GM12878 (cell line): ENCODE measurements at regions not wholly inside any gene's neighbourhood (a gene's known extent, or its start where the extent isn't known, plus 50 kb on each side); places are given as distances from the start of the nearest gene placed in this dataset.

Source experiments
- ATAC-seq: fragments of 200-7000 bp; cut with Tn5 transposase; 3 replicates; pipeline ENCODE4 v1.9.1; 2020; ENCODE audit warnings: mild to moderate bottlenecking, moderate library complexity
- BruUV-seq: library from RNA; stranded (reverse); fragments of 400-500 nt; replicated peaks from 2 replicates; lab custom pipeline; 2021; lab: Mats Ljungman, UMichigan
- CTCF ChIA-PET: fragments of 300-600 bp; sonication (Branson Sonifier 250); formaldehyde crosslinking; extraction: SDS; loops from one replicate; lab custom pipeline; 2021; ENCODE audit warnings: inconsistent platforms; lab: Yijun Ruan, JAX
- POLR2A ChIA-PET: fragments of 350-600 bp; formaldehyde crosslinking; extraction: SDS; loops from one replicate; lab custom pipeline; 2021; ENCODE audit warnings: inconsistent platforms; lab: Charles Lee
- RAD21 ChIA-PET: fragments of 300-600 bp; sonication (Branson Sonifier 250); formaldehyde crosslinking; loops from one replicate; lab custom pipeline; 2023; ENCODE audit warnings: antibody characterized with exemption; ENCODE audit not compliant: unreplicated experiment; lab: Charles Lee
- SMC1A ChIA-PET: fragments of 300-600 bp; sonication (Branson Sonifier 250); formaldehyde crosslinking; loops from one replicate; lab custom pipeline; 2023; ENCODE audit not compliant: unreplicated experiment, uncharacterized antibody; lab: Charles Lee
- DNase-seq: peaks from one replicate; pipeline ENCODE4 v3.0.0-alpha.2; 2011; ENCODE audit warnings: low read depth, low spot score
- FAIRE-seq: peaks from 3 replicates; lab custom pipeline; 2011; peaks lifted over from hg19 to GRCh38; lab: Jason Lieb, UNC
- H2AFZ ChIP-seq: 2 replicates; pipeline ENCODE4 v1.6.0; 2011; ENCODE audit warnings: low read depth, low read length, control low read depth; ENCODE audit not compliant: control insufficient read depth
- H3K27ac ChIP-seq: 2 replicates; pipeline ENCODE4 v1.5.1; 2011; ENCODE audit warnings: control low read depth; ENCODE audit not compliant: control insufficient read depth, insufficient read depth
- H3K27me3 ChIP-seq, 2 experiments: replicated peaks in 1 of 2; 2 replicates each; pipeline versions ENCODE4 v1.6.0 to v1.6.1; 2011; ENCODE audit warnings: low read length in 1 of 2; ENCODE audit not compliant: control insufficient read depth in 2 of 2, insufficient read depth in 2 of 2
- H3K36me3 ChIP-seq, 2 experiments: 2 replicates each; pipeline ENCODE4 v1.5.1; 2011; ENCODE audit warnings: low read length in 1 of 2; ENCODE audit not compliant: control insufficient read depth in 2 of 2, insufficient read depth in 2 of 2
- H3K4me1 ChIP-seq: 2 replicates; pipeline ENCODE4 v1.6.1; 2011; ENCODE audit warnings: mild to moderate bottlenecking, low read length, moderate library complexity, mixed read lengths; ENCODE audit not compliant: control insufficient read depth, insufficient read depth
- H3K4me2 ChIP-seq: 2 replicates; pipeline ENCODE4 v1.6.0; 2011; ENCODE audit warnings: control low read depth; ENCODE audit not compliant: control insufficient read depth, insufficient read depth
- H3K4me3 ChIP-seq: fragments of 200-600 bp; sonication (generic); 2 replicates; pipeline ENCODE4 v1.5.1; 2016
- H3K79me2 ChIP-seq: 2 replicates; pipeline ENCODE4 v1.6.0; 2011; ENCODE audit warnings: low read length; ENCODE audit not compliant: control insufficient read depth, insufficient read depth
- H3K9ac ChIP-seq: 2 replicates; pipeline ENCODE4 v1.8.0; 2011; ENCODE audit warnings: low read length, control low read depth, mixed read lengths; ENCODE audit not compliant: control insufficient read depth, insufficient read depth
- H3K9me3 ChIP-seq: replicated peaks from 3 replicates; pipeline ENCODE4 v1.5.1; 2011; ENCODE audit warnings: mild to moderate bottlenecking, low read length; ENCODE audit not compliant: control insufficient read depth, insufficient read depth
- H4K20me1 ChIP-seq: 2 replicates; pipeline ENCODE4 v1.6.0; 2011; ENCODE audit not compliant: control insufficient read depth, insufficient read depth
- ESRRA ChIP-seq: IDR thresholded peaks from 2 replicates; pipeline ENCODE4 v1.6.1; 2012; ENCODE audit warnings: mild to moderate bottlenecking, low read length, improper control_type of control experiment
- GABPA ChIP-seq: IDR thresholded peaks from 2 replicates; pipeline ENCODE4 v1.6.1; 2014; ENCODE audit warnings: antibody characterized with exemption, low read depth, mild to moderate bottlenecking, inconsistent platforms
- IKZF2 ChIP-seq, 2 experiments: fragments of 450-650 bp; IDR thresholded peaks; 2 replicates each; pipeline ENCODE4 v1.6.1; 2017; ENCODE audit warnings: mild to moderate bottlenecking in 2 of 2, moderate library complexity in 2 of 2
- KLF5 ChIP-seq: fragments of 450-650 bp; IDR thresholded peaks from 2 replicates; pipeline ENCODE4 v1.6.1; 2014; ENCODE audit warnings: mild to moderate bottlenecking; ENCODE audit not compliant: partially characterized antibody
- MEF2A ChIP-seq: IDR thresholded peaks from 2 replicates; pipeline ENCODE4 v1.6.1; 2011; ENCODE audit warnings: low read depth, mild to moderate bottlenecking, low read length, moderate library complexity; ENCODE audit not compliant: insufficient read depth
- RBBP5 ChIP-seq: fragments of 200-600 bp; sonication (generic); conservative IDR thresholded peaks from 2 replicates; pipeline ENCODE4 v1.6.1; 2016
- SMAD1 ChIP-seq: fragments of 450-650 bp; IDR thresholded peaks from 2 replicates; pipeline ENCODE4 v1.6.1; 2018; ENCODE audit warnings: mild to moderate bottlenecking, low read depth; ENCODE audit not compliant: partially characterized antibody
- ZNF622 ChIP-seq: fragments of 450-650 bp; IDR thresholded peaks from 2 replicates; pipeline ENCODE4 v1.6.1; 2017; ENCODE audit warnings: mild to moderate bottlenecking, inconsistent platforms
- WGBS: methylation state at CpG from one replicate; pipeline ENCODE4 v1.1.6; 2016; ENCODE audit warnings: low lambda C conversion rate; ENCODE audit not compliant: insufficient replicate concordance, insufficient coverage; ENCODE audit errors: missing lambda C conversion rate; 5-methylcytosine and 5-hydroxymethylcytosine counted together
- in situ Hi-C: fragments of 300-500 bp; cut with MboI; formaldehyde crosslinking; loops from 9 replicates; pipeline ENCODE4 v1.14.3; 2018; ENCODE audit warnings: mixed read lengths
- intact Hi-C: fragments of 100-400 bp; cut with micrococcal nuclease; formaldehyde crosslinking; loops from one replicate; pipeline ENCODE4 v1.14.2; 2022; ENCODE audit not compliant: unreplicated experiment

DNA sequence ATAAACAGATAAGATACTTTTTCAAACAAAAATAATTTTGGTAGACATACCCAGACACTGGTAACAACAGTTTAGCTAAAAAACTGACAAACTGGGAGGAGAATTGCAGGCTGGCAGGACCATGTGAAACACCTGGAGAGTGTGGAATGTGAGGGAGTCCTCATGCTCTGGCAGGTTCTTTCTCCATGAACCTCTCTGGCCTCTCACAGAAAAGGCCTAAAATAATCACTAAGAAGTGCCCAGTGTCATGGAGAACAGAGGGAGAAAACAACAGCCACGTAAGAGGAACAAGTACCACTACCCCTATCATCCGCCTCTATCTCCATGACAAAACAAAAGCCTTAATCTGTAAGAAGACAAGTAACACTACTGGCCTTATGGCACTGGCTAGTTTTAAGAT lies 1227.5 kb upstream of the CDH9 start:
- H3K4me3 ChIP-seq: no peak overlapping the region
- POLR2A ChIA-PET: no interaction called here
- H3K27ac ChIP-seq: no peak overlapping the region
- no peaks in the 10 kb centered on the region for H3K27me3 ChIP-seq
- intact Hi-C loops (no loop called here), in situ Hi-C loops (no loop called here)
- RAD21 ChIA-PET: no interaction called here
- BruUV-seq: no TSS peak
- no peak overlapping the region for H3K9ac ChIP-seq
- no peaks in the 10 kb centered on the region for H3K36me3 ChIP-seq
- H4K20me1 ChIP-seq: no peaks in the 10 kb centered on the region
- CTCF ChIA-PET: no interaction called here
- no peaks in the 10 kb centered on the region for H3K9me3 ChIP-seq
- no peak for ATAC-seq
- 0% methylated on average over 2 of the region's 2 CpGs for WGBS
- FAIRE-seq: no peak
- H3K79me2 ChIP-seq: no peaks in the 10 kb centered on the region
- TF ChIP-seq GABPA (no peak), ESRRA (no peak)
- SMC1A ChIA-PET: interaction anchor here (1.0 kb wide), 1 partner anchor 13 kb away, joined by 5 read pairs; no protein-coding TSS in a partner anchor
- DNase-seq: no peak
- H3K4me1 ChIP-seq: no peaks in the 10 kb centered on the region
- H2AFZ ChIP-seq: no peak overlapping the region
- H3K4me2 ChIP-seq: no peak overlapping the region

DNA sequence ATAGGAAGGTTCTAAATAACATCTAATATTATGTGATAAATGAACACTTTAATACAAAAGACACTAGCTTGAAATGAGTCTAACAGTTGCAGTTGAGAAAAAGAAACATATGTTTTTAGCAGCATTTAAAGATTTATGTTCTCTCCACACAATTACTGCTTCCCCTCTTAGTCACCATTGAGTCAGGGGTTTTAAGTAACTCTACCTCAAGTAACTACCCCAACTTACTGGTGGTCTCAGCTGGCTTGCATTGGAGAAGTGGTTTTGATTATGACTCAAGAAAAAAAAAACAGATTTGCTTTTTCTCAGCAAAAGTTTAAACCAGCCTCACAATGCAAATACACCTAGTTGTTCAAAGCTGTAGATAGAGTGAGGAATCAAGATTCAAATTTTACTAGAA lies 1216.5 kb upstream of the CDH9 start:
- no peaks in the 10 kb centered on the region for H3K4me1 ChIP-seq
- in situ Hi-C loops (no loop called here), intact Hi-C loops (no loop called here)
- H3K4me3 ChIP-seq: no peak overlapping the region
- ChIA-PET CTCF (interaction anchor here (1.4 kb wide), 1 partner anchor 15 kb away, joined by 4 read pairs; no protein-coding TSS in a partner anchor), SMC1A (interaction anchor here (0.9 kb wide), 1 partner anchor 12 kb away, joined by 3 read pairs; no protein-coding TSS in a partner anchor), RAD21 (no interaction called here)
- no TSS peak for BruUV-seq
- no peaks in the 10 kb centered on the region for H3K9me3 ChIP-seq
- H3K4me2 ChIP-seq: no peak overlapping the region
- H3K27ac ChIP-seq: no peak overlapping the region
- ATAC-seq (no peak), DNase-seq (no peak)
- H4K20me1 ChIP-seq: no peaks in the 10 kb centered on the region
- H3K79me2 ChIP-seq: no peaks in the 10 kb centered on the region
- no peaks in the 10 kb centered on the region for H3K36me3 ChIP-seq
- TF ChIP-seq ZNF622: no peak
- TF ChIP-seq MEF2A: no peak
- no peak for TF ChIP-seq SMAD1
- TF ChIP-seq IKZF2 (IDR thresholded peaks at IDR 0.05): no peak
- TF ChIP-seq RBBP5: no peak
- TF ChIP-seq KLF5: no peak
- TF ChIP-seq, all 136 proteins: peak for 0
- Histone ChIP-seq H3K27me3 (no peaks in the 10 kb centered on the region), H2AFZ (no peak overlapping the region), H3K9ac (no peak overlapping the region)
- no peak for FAIRE-seq
- POLR2A ChIA-PET: no interaction called here
